PFSK-1 (cell line): ENCODE measurements at regions not wholly inside any gene's neighbourhood (a gene's known extent, or its start where the extent isn't known, plus 50 kb on each side); places are given as distances from the start of the nearest gene placed in this dataset.

Source experiments
- FOXP2 ChIP-seq: optimal IDR thresholded peaks from 2 replicates; pipeline ENCODE3; 2011; ENCODE audit warnings: borderline replicate concordance, control low read depth, inconsistent platforms; ENCODE audit not compliant: insufficient read depth; ENCODE audit errors: extremely low read length, extremely low read depth
- POLR2AphosphoS5 ChIP-seq: IDR thresholded peaks from 2 replicates; pipeline ENCODE4 v1.6.1; 2012; ENCODE audit warnings: low read depth, mild to moderate bottlenecking, control low read depth, low read length, moderate library complexity
- REST ChIP-seq, 2 experiments: IDR thresholded peaks; 2 replicates each; pipeline versions ENCODE4 v1.6.1 to v1.8.0; 2011 to 2012; ENCODE audit warnings: low read depth in 2 of 2, low read length in 2 of 2, control low read depth in 1 of 2, inconsistent platforms in 1 of 2, mild to moderate bottlenecking in 1 of 2, moderate library complexity in 1 of 2; ENCODE audit not compliant: insufficient read depth in 1 of 2
- SIN3A ChIP-seq: IDR thresholded peaks from 2 replicates; pipeline ENCODE4 v1.6.1; 2012; ENCODE audit warnings: mild to moderate bottlenecking, low read length, moderate library complexity, borderline replicate concordance; ENCODE audit not compliant: insufficient read depth
- TAF1 ChIP-seq: IDR thresholded peaks from 2 replicates; pipeline ENCODE4 v1.6.1; 2012; ENCODE audit warnings: low read length, control low read depth, borderline replicate concordance; ENCODE audit not compliant: insufficient read depth

- no peak for TF ChIP-seq POLR2AphosphoS5
- TF ChIP-seq REST (IDR thresholded peaks at IDR 0.05; ENCODE audit: insufficient read depth in 1 of 2, low read depth in 2 of 2, low read length in 2 of 2), result no peak
- no peak for TF ChIP-seq SIN3A
- TF ChIP-seq TAF1, result no peak
- TF ChIP-seq FOXP2, result no peak
These were observed 160.0 kb downstream of the SMIM20 start for GRCh38 chr4:26073886-26074560.
